ENCODE measurements at regions not wholly inside any gene's neighbourhood (a gene's known extent, or its start where the extent isn't known, plus 50 kb on each side); places are given as distances from the start of the nearest gene placed in this dataset.

DNA sequence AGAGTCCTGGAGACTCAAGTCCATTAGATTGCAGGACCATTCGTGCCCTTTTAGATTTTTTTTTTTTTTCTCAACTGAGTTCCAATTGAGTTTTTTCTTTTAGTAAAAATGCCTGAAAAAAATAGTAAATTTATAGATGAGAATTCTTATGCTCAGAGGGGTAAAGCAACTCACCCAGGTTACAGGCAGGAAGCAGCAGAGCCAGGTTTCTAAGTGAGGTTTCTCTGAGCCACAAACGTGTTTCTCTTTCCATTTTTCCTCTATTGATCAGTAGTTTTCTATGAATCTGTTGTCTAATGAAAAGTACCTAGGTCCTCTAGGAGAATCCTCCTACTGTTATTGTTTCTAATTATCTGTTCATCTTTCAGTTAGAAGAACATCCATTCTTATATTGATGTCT is 66.4 kb upstream of the C12orf71 start:
- TF ChIP-seq, protein P1, sequence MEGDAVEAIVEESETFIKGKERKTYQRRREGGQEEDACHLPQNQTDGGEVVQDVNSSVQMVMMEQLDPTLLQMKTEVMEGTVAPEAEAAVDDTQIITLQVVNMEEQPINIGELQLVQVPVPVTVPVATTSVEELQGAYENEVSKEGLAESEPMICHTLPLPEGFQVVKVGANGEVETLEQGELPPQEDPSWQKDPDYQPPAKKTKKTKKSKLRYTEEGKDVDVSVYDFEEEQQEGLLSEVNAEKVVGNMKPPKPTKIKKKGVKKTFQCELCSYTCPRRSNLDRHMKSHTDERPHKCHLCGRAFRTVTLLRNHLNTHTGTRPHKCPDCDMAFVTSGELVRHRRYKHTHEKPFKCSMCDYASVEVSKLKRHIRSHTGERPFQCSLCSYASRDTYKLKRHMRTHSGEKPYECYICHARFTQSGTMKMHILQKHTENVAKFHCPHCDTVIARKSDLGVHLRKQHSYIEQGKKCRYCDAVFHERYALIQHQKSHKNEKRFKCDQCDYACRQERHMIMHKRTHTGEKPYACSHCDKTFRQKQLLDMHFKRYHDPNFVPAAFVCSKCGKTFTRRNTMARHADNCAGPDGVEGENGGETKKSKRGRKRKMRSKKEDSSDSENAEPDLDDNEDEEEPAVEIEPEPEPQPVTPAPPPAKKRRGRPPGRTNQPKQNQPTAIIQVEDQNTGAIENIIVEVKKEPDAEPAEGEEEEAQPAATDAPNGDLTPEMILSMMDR (IDR thresholded peaks at IDR 0.05): no peak
- no peak for TF ChIP-seq POLR2A (IDR thresholded peaks at IDR 0.05)

All from lower leg skin (tissue), 3 donors.